VCaP (cell line): ENCODE measurements at regions not wholly inside any gene's neighbourhood (a gene's known extent, or its start where the extent isn't known, plus 50 kb on each side); places are given as distances from the start of the nearest gene placed in this dataset.

ENCODE experiments used
- H3K27ac ChIP-seq: fragments of 450-650 bp; 2 replicates; pipeline ENCODE4 v1.5.1; 2017
- CTCF ChIP-seq: fragments of 450-650 bp; conservative IDR thresholded peaks from 2 replicates; pipeline ENCODE4 v1.5.1; 2017; ENCODE audit warnings: mild to moderate bottlenecking, moderate library complexity

GRCh38 chr13:67854990-67855389 lies 624.9 kb upstream of the PCDH9 start:
- TF ChIP-seq CTCF, result no peak
- H3K27ac ChIP-seq, result no peak overlapping the region

DNA sequence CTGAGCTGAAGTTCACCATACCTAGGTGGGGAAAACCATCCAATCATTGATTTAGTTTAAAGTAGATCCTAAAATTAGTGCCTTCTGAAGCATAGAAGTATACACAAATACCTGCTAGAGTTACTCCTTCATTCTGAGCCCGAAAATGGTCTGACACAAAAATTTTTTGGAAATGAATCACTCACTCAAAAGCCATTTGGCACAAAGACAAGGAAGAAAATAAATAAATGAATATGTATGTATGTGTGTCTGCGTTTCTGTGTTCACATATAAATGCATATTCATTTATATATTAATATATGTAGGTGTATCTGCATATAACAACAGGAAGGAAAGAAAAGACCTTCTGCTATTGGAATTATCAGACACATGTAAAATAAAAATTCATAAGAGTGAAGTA lies 614.4 kb upstream of the PCDH9 start:
- H3K27ac ChIP-seq, result no peak overlapping the region
- TF ChIP-seq CTCF, result no peak

DNA sequence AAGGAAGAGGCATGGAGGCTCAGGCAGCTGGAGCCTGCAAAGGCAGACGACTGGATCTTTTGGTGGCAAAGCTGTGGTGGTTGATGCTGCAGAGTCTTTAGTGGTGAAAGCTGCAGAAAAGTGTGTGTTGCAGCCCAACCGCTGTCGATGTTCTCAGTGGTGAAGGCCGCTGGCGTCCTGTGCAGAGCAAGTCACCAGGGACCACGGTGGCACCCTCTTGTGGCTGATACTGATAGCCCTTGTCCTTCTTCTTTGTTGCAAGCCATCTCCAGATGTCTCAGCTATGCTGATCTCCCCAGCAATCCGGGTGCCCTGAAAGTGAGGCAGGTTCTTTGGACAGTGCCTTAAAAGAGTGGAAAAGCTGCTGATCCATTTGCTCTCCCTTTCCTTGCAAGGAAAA lies 610.9 kb upstream of the PCDH9 start:
- no peak for TF ChIP-seq CTCF
- no peak overlapping the region for H3K27ac ChIP-seq

- H3K27ac ChIP-seq, result no peak overlapping the region
- TF ChIP-seq CTCF, result no peak
These were observed 603.4 kb upstream of the PCDH9 start for GRCh38 chr13:67833564-67833963.

GRCh38 chr13:67829641-67830040 lies 599.5 kb upstream of the PCDH9 start:
- no peak for TF ChIP-seq CTCF
- H3K27ac ChIP-seq, result no peak overlapping the region

- H3K27ac ChIP-seq, result no peak overlapping the region
These were observed 597.9 kb upstream of the PCDH9 start for GRCh38 chr13:67827992-67828391.

GRCh38 chr13:67821606-67822005 lies 591.5 kb upstream of the PCDH9 start:
- H3K27ac ChIP-seq, result no peak overlapping the region
- TF ChIP-seq CTCF, result no peak

More at GRCh38 chr13:67827992-67828391, 597.9 kb upstream of the PCDH9 start:
- TF ChIP-seq CTCF, result no peak

GRCh38 chr13:67806796-67807195 lies 576.7 kb upstream of the PCDH9 start:
- no peak for TF ChIP-seq CTCF
- no peak overlapping the region for H3K27ac ChIP-seq
